ENCODE measurements at regions not wholly inside any gene's neighbourhood (a gene's known extent, or its start where the extent isn't known, plus 50 kb on each side); places are given as distances from the start of the nearest gene placed in this dataset.

- ATAC-seq, result no peak
- Mint-ChIP-seq H3K4me1 (no peaks in the 10 kb centered on the region), H3K27ac (no peak overlapping the region), H3K9me3 (no peaks in the 10 kb centered on the region), H3K36me3 (no peaks in the 10 kb centered on the region), H3K27me3 (peaks cover 0 to 28% (median 4%) of the 10 kb centered on the region in 5 donors), H3K4me3 (no peak overlapping the region)
- DNase-seq, result no peak
- POLR2A ChIA-PET, result no interaction called here
These were observed 201.2 kb downstream of the CMPK2 start for GRCh38 chr2:6664332-6665061.

GRCh38 chr2:6665093-6666045 is 200.3 kb downstream of the CMPK2 start:
- POLR2A ChIA-PET, result no interaction called here

GRCh38 chr2:6667326-6667725 is 198.4 kb downstream of the CMPK2 start:
- H3K4me3 Mint-ChIP-seq, result no peak overlapping the region
- POLR2A ChIA-PET, result no interaction called here
- no peaks in the 10 kb centered on the region for H3K4me1 Mint-ChIP-seq
- H3K27me3 Mint-ChIP-seq, result peaks cover 0 to 40% (median 4%) of the 10 kb centered on the region in 5 donors
- no peak for DNase-seq
- H3K9me3 Mint-ChIP-seq, result no peaks in the 10 kb centered on the region
- ATAC-seq, result no peak
- H3K27ac Mint-ChIP-seq, result no peak overlapping the region
- no peaks in the 10 kb centered on the region for H3K36me3 Mint-ChIP-seq

More at GRCh38 chr2:6665093-6666045, 200.3 kb downstream of the CMPK2 start:
- no peaks in the 10 kb centered on the region for H3K4me1 Mint-ChIP-seq
- H3K9me3 Mint-ChIP-seq, result no peaks in the 10 kb centered on the region
- no peak for ATAC-seq
- H3K4me3 Mint-ChIP-seq, result no peak overlapping the region
- DNase-seq, result no peak
- H3K27ac Mint-ChIP-seq, result no peak overlapping the region
- no peaks in the 10 kb centered on the region for H3K36me3 Mint-ChIP-seq
- peaks cover 0 to 30% (median 4%) of the 10 kb centered on the region in 5 donors for H3K27me3 Mint-ChIP-seq

GRCh38 chr2:6671913-6672312 is 193.8 kb downstream of the CMPK2 start:
- POLR2A ChIA-PET, result no interaction called here
- H3K27ac Mint-ChIP-seq, result no peak overlapping the region
- no peaks in the 10 kb centered on the region for H3K9me3 Mint-ChIP-seq
- H3K4me3 Mint-ChIP-seq, result no peak overlapping the region
- H3K4me1 Mint-ChIP-seq, result no peaks in the 10 kb centered on the region
- DNase-seq (no peak), ATAC-seq (no peak)
- peaks cover 6 to 52% (median 8%) of the 10 kb centered on the region in 5 donors for H3K27me3 Mint-ChIP-seq
- no peaks in the 10 kb centered on the region for H3K36me3 Mint-ChIP-seq

GRCh38 chr2:6674381-6674780 is 191.3 kb downstream of the CMPK2 start:
- no peaks in the 10 kb centered on the region for H3K4me1 Mint-ChIP-seq
- POLR2A ChIA-PET, result no interaction called here
- no peak for DNase-seq

GRCh38 chr2:6675791-6676190 is 189.9 kb downstream of the CMPK2 start:
- Mint-ChIP-seq H3K9me3 (no peaks in the 10 kb centered on the region), H3K27me3 (peaks cover 7 to 53% (median 15%) of the 10 kb centered on the region in 5 donors), H3K4me1 (no peaks in the 10 kb centered on the region), H3K27ac (no peak overlapping the region), H3K36me3 (no peaks in the 10 kb centered on the region), H3K4me3 (no peak overlapping the region)
- DNase-seq, result no peak
- ATAC-seq, result no peak
- POLR2A ChIA-PET, result no interaction called here

More at GRCh38 chr2:6674381-6674780, 191.3 kb downstream of the CMPK2 start:
- Mint-ChIP-seq H3K9me3 (no peaks in the 10 kb centered on the region), H3K27ac (no peak overlapping the region), H3K36me3 (no peaks in the 10 kb centered on the region), H3K4me3 (no peak overlapping the region), H3K27me3 (peaks cover 5 to 47% (median 13%) of the 10 kb centered on the region in 5 donors)
- ATAC-seq, result no peak

GRCh38 chr2:6676241-6676640 is 189.5 kb downstream of the CMPK2 start:
- DNase-seq (no peak), ATAC-seq (no peak)
- Mint-ChIP-seq H3K27me3 (peaks cover 7 to 58% (median 16%) of the 10 kb centered on the region in 5 donors), H3K4me1 (no peaks in the 10 kb centered on the region), H3K36me3 (no peaks in the 10 kb centered on the region), H3K4me3 (no peak overlapping the region), H3K27ac (no peak overlapping the region), H3K9me3 (no peaks in the 10 kb centered on the region)
- POLR2A ChIA-PET, result no interaction called here

GRCh38 chr2:6676776-6677175 is 188.9 kb downstream of the CMPK2 start:
- peaks cover 7 to 58% (median 18%) of the 10 kb centered on the region in 5 donors for H3K27me3 Mint-ChIP-seq
- H3K4me3 Mint-ChIP-seq, result no peak overlapping the region
- no peaks in the 10 kb centered on the region for H3K36me3 Mint-ChIP-seq
- H3K27ac Mint-ChIP-seq, result no peak overlapping the region
- ATAC-seq (no peak), DNase-seq (no peak)
- POLR2A ChIA-PET, result no interaction called here
- H3K4me1 Mint-ChIP-seq, result no peaks in the 10 kb centered on the region
- H3K9me3 Mint-ChIP-seq, result no peaks in the 10 kb centered on the region

- no peaks in the 10 kb centered on the region for H3K4me1 Mint-ChIP-seq
- no peaks in the 10 kb centered on the region for H3K9me3 Mint-ChIP-seq
- H3K4me3 Mint-ChIP-seq, result no peak overlapping the region
- ATAC-seq (no peak), DNase-seq (no peak)
- H3K27me3 Mint-ChIP-seq, result peaks cover 8 to 37% (median 12%) of the 10 kb centered on the region in 5 donors
- POLR2A ChIA-PET, result no interaction called here
- H3K36me3 Mint-ChIP-seq, result no peaks in the 10 kb centered on the region
- no peak overlapping the region for H3K27ac Mint-ChIP-seq
These were observed 186.2 kb downstream of the CMPK2 start for GRCh38 chr2:6679471-6679870.

- DNase-seq (no peak), ATAC-seq (no peak)
- Mint-ChIP-seq H3K27ac (no peak overlapping the region), H3K36me3 (no peaks in the 10 kb centered on the region), H3K4me3 (no peak overlapping the region), H3K9me3 (no peaks in the 10 kb centered on the region), H3K27me3 (peaks cover 7 to 35% (median 12%) of the 10 kb centered on the region in 5 donors), H3K4me1 (no peaks in the 10 kb centered on the region)
- POLR2A ChIA-PET, result interaction anchor here (0.7 kb wide), 1 partner anchor 12 kb away, joined by 5 read pairs; no protein-coding TSS in a partner anchor
These were observed 182.2 kb downstream of the CMPK2 start for GRCh38 chr2:6683516-6683915.

- no peak overlapping the region for H3K4me3 Mint-ChIP-seq
- no peaks in the 10 kb centered on the region for H3K9me3 Mint-ChIP-seq
- H3K4me1 Mint-ChIP-seq, result no peaks in the 10 kb centered on the region
- no peaks in the 10 kb centered on the region for H3K36me3 Mint-ChIP-seq
- POLR2A ChIA-PET, result no interaction called here
- DNase-seq (no peak), ATAC-seq (no peak)
- peaks cover 3 to 26% (median 9%) of the 10 kb centered on the region in 5 donors for H3K27me3 Mint-ChIP-seq
- no peak overlapping the region for H3K27ac Mint-ChIP-seq
These were observed 180.3 kb downstream of the CMPK2 start for GRCh38 chr2:6685447-6685846.

- POLR2A ChIA-PET, result no interaction called here
- Mint-ChIP-seq H3K27me3 (peaks cover 0 to 9% (median 0%) of the 10 kb centered on the region in 5 donors), H3K27ac (no peak overlapping the region)
These were observed 173.7 kb downstream of the CMPK2 start for GRCh38 chr2:6692056-6692455.

GRCh38 chr2:6692819-6693218 is 172.9 kb downstream of the CMPK2 start:
- Mint-ChIP-seq H3K4me1 (no peaks in the 10 kb centered on the region), H3K27me3 (peaks cover 0 to 7% (median 0%) of the 10 kb centered on the region in 5 donors), H3K4me3 (no peak overlapping the region), H3K27ac (no peak overlapping the region), H3K36me3 (no peaks in the 10 kb centered on the region), H3K9me3 (no peaks in the 10 kb centered on the region)
- no peak for DNase-seq
- ATAC-seq, result no peak
- POLR2A ChIA-PET, result no interaction called here

More at GRCh38 chr2:6692056-6692455, 173.7 kb downstream of the CMPK2 start:
- no peaks in the 10 kb centered on the region for H3K4me1 Mint-ChIP-seq
- no peak for DNase-seq
- no peak for ATAC-seq
- no peaks in the 10 kb centered on the region for H3K36me3 Mint-ChIP-seq
- H3K4me3 Mint-ChIP-seq, result no peak overlapping the region
- no peaks in the 10 kb centered on the region for H3K9me3 Mint-ChIP-seq
